Kasumi-1 (cell line): ENCODE measurements at regions not wholly inside any gene's neighbourhood (a gene's known extent, or its start where the extent isn't known, plus 50 kb on each side); places are given as distances from the start of the nearest gene placed in this dataset.

ENCODE experiments used
- DNase-seq, 2 experiments: peaks; one replicate each; lab custom pipeline; 2025; lab: John Stamatoyannopoulos, UW

DNA sequence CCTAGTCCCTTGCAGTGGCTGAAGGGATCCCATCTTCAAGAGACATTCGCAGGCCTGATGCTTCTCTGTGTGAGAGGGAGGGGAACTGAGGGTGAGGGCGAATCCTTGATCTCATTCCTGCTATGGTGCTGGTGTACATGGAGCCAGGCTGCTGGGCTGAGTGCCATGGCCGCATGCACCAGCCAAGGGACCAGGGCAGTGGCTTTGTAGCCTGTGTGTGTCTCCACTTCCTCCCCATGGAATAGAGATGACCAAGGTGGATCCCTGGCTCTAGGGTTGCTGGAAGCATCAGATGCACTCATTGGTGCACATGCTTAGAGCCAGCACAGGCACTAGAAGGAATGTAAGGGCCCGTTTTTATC is 195.0 kb downstream of the FOXL1 start:
- DNase-seq = no peak

- no peak for DNase-seq
These were observed 196.6 kb downstream of the FOXL1 start for GRCh38 chr16:86774931-86775330.

DNA sequence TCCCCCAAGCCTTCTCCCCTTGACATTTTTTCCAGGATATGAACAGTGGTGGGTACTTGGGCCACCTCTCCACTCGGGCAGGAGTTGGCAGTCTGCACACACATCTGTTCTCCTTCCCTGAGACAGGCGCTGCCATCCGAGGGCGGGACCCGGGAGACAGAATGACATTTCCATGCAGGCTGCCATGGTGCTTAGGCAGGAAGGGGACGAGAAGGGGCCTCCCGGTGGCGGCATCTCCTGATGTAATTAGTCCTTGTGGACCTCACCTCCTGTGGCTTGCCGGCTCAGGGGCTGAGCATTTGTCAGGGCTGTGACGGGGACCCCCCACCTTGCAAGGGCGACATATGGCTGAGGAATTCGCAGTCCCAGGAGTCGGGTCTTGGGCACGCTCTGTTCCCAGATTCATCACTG is 197.2 kb downstream of the FOXL1 start:
- DNase-seq = no peak

DNA sequence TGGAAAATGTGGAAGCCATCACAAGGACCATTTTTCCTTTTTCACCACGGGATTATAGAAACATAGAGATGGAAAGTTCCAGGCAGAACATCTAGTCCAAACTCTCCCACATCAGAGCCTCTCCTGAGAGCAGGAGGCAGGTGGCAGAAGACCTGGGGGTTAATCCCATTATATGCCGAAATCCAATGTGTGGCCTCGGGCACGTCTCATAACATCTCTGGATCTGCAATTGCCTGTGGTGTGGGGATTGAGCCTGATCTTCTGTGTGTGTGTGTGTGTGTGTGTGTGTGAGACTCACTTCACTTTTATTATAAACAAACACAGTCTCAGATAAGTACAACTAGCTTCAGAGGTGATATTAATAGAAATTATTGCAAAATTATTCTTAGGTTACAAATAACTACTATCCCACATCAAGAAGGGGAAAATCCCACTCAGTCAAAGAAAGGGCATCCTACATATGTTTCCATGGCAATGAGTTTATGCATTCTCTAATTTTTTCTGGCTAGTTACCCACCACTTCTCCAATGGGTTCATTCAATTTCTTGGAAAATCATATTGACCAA is 199.1 kb downstream of the FOXL1 start:
- DNase-seq = no peak

GRCh38 chr16:86778108-86778745 is 199.9 kb downstream of the FOXL1 start:
- DNase-seq = no peak

GRCh38 chr16:86778978-86779377 is 200.6 kb downstream of the FOXL1 start:
- DNase-seq = no peak

DNA sequence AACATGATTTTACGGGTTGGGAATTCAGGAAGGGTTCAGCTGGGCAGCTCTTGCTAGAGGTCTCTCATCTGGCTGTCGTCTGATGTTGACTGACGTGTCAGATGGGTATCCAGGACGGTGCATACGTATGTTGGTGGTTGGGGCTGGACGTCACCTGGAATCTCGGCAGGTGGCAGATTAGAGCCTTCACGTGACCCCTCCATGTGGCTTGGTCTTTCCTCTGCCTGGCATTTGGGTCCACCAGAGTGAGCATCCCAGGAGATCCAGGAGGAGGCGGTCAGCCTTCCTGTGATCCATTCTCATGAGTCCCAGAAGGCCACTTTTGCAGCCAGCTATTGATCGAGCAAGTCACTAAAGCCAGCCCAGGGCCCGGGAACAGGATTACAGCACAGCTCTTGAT is 202.7 kb downstream of the FOXL1 start:
- DNase-seq = no peak

DNA sequence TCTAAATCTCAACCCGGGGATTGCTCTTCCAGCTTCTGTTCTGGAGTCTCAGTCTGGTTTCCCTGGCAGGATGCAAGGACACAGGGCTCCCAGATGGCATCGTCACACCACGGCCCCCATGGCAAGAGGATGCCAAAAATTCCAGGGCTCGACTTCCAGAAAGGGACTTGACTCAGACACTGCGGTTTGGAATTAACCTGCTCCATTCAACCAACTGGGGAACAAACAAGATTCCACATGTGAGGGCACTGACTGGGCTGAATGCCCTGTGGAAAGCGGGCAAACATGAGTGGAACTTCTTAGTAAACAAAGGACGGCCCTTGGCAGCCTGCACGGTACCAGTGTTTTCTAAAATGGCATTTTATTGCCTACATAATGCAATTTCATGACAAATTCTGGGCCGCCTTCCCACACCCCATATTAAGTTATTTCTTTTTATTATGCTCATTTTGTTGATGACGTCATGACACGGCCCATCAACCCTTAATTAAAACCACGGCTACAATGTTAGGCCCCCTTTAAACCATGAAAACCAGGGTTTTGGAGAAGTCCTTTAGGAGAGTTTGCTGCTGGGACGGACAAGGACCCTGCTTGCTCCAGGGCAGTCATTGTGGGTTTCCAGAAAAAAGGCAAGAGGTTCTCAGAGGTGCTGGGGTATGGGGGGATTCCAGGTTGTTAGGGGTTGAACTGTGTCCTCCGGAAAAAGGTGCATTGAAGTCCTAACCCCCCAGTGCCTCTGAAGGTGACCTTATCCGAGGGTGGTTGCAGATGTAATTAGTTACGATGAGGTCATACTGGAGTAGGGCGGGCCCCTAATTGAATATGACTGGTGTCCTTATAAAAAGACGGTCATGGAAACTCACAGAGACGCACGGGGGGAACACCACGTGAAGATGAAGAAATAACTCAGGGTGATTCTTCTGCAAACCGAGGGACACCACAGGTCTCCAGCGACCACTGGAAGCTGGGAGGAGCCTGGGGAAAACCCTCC is 205.6 kb downstream of the FOXL1 start:
- no peak for DNase-seq

DNA sequence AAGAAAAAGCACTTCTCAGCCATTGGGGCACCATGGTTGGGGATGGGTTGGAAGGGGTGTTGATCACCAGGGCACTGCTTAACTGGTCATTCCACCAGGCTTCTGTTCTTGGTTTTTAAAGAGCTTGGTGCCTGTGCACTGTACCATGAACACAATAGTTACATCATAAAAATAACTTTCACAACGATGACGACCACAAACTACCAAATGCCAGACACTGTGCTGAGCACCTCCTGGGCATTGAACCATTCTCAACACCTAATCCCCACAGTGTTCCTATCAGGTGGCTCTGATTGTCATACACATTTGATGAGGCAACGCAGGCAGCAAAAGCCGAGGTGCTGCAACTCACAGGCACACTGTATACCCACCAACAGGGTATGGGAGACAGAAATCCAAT is 208.0 kb downstream of the FOXL1 start:
- no peak for DNase-seq

DNA sequence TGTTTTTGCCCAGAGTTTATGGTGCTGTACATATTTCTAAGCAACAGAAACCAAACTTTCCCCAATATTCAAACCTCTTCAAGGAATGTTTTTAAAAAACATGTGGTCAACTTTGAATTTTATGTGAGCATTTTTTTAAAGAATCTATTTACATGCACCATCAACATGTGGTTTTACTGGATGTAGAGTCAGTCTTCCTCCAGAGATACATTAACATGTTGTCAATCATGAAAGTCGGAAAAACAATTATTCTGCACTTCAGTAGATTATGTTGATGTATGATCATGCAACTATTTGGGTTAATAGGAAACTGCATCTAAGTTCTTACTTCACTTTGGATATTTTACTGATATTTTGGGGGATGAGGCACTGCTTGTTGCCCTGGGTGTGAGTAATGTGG is 208.6 kb downstream of the FOXL1 start:
- DNase-seq = no peak

DNA sequence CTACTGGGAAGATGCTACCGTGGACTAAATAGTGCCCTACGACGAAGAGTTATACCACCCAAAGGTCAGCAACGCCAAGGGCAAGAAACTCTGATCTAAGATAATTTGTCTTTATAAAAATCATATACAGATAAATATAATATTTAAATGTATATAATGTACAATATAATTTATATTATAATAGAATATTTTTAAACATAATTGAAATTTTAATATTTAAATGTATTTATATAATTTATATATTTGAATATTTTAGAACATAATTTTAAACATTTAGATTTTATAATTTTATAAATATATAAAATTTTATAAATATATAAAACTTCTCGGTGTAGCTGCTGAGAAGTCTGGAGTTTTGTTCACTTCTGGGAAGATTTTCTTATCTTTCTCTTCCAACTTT is 209.2 kb downstream of the FOXL1 start:
- no peak for DNase-seq

- DNase-seq = no peak
These were observed 211.3 kb downstream of the FOXL1 start for GRCh38 chr16:86789621-86790051.

DNA sequence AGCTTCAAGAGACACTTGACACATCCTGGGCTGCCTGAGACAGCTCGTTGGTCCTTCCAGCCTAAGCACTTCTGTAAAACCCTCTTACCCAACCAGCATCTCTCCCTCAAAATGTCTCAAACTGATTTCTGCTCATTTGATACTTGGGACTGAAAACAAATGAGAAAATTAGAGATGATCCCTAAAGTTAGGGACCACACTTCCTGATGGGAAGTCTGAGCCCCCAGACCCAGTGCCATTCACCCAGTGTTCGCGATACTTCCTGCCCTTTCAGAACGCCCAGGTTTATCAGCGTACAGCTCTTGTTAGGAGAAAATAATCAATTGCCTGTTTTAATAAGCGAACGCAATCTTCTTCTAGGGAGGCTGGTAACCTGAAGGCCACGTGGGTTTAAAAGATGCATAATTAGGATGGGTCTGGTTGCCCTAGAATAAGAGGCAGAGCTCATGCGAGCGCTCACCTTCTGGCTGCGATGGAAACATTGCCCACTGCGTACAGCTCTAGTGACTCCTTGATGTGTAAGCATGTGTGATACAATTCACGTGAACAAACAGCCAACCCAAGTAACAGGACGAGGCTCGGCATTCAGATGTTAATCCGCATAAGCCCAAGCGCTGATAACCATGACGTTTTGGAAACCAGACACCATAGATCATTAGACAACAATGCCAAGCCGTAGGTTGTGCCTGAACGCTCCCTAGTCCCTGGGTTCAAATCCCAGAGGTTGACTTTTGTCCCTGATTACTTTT is 213.1 kb downstream of the FOXL1 start:
- DNase-seq = no peak

DNA sequence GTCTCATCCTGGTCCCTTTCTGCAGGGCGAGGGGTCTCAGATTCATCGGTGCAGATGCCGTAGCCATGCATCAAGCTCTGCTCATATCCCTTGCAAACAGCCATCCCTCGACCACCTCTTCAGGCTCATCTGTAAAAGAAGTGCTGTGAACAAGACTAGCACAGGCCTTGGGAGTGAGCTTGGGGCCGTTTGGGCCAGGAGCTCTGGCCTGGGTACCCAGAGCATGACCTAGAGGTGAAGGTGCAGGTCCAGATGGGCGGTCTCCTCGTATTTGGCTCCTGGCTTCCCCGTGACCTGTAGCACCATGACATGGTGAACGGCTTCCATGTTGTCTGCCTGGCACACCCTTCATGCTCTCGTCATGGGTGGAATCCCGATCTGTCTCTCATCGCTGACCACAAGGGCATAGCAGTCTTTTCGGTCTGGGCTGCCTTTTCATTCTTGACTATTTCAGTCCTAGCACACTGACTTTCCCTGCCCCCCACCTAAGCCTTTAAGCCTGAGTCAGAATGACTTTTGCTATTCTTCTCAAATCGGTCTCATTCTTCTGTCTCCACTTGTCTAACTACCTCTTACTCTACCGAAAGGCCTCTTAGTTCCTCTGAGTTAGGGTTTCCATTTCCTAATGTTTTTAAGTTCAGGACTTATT is 216.0 kb downstream of the FOXL1 start:
- DNase-seq = no peak

DNA sequence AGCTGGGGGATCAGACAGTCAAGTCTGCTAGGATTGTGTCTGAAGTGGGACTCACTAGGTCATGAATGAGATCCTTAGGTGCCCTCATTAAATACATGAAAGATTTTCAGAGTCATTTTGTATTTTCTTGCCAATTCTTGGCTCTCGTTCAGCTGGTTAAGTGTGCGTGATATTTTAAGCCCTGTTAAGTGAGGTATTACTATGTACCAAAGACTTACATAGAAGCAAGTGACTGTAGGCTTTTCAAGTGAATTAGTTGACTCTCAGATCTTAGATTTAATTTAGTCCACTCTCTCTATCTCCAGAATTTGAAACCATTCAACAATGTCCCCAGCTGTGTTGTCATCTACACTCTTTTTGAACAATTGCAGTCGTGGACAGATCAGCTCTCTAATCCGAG is 219.4 kb downstream of the FOXL1 start:
- DNase-seq = no peak

DNA sequence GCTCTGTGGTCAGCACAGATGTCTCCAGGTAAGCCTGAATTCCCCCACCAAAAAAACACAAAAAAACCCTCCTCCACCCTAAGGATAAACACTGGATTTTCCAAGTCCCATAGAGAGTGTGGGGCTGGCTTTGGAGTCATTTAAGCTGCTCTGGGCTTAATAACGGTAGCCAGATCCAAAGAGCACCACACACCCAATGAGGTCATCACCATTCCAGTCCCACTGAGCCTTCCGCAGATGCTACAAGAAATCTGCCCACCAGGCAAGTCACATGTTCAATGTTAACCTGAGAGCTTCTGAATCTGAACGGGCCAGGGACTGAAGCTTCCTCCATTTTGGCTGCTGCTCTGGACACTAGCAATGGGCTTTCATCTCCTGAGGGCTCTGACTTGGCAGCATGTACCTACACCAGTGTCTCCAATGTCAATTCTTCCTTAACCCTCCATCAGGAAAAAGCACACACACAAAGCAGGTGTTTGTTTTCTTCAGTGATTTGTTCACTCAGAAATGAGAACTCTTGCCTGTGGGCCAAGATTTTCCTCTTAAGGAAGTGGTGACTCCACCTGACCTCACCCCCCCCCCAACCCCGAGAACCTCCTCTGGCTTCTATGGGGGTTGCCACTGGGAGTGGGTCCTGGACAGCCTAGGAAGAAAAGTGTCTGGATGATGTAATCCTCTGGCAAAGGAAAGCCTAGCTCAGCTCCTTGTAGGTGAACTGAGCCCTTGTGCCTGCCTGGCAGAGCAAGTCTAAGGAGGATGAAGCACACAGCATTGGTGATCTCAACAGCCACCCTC is 220.1 kb downstream of the FOXL1 start:
- DNase-seq = no peak

DNA sequence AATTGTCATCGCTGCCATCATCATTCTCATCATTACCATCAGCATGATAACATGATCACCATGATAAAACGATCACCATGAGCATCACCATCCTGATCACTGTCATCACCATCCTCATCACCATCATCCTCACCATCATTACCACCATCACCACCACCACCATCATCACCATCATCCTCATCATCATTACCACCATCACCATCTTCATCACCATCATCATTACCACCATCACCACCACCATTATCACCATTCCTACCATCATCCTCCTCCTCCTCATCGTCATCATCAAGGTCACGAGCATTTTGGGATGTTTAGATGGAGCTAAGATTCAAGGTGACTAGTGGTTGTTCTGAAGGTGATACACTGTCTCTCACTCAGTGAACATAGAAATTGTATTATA is 221.0 kb downstream of the FOXL1 start:
- no peak for DNase-seq

DNA sequence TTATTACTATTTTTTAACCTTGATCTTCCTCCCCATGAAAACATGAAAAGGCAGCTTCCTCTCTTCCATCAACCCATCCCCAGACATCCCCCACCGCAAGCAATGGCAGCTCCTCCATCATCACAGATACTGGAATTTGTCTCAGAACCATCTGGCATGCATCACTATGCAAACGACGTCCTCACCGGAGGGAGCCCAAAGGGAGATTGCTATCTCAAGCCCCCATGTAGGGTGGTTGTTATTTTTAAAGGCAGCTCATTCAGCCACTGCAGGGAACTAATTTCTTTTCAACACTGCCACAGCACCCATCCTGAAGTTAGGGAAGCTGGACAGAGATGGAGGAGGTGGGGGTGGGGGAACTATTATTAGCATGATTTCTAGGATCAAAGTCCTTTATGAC is 222.5 kb downstream of the FOXL1 start:
- DNase-seq = no peak

- DNase-seq = no peak
These were observed 223.7 kb downstream of the FOXL1 start for GRCh38 chr16:86802013-86802412.

GRCh38 chr16:86805188-86805587 is 226.8 kb downstream of the FOXL1 start:
- no peak for DNase-seq
